K562 (cell line): ENCODE measurements at regions not wholly inside any gene's neighbourhood (a gene's known extent, or its start where the extent isn't known, plus 50 kb on each side); places are given as distances from the start of the nearest gene placed in this dataset.

ENCODE experiments used
- C11orf30 ChIP-seq: fragments of 450-650 bp; IDR thresholded peaks from 2 replicates; pipeline ENCODE4 v1.6.1; 2016; ENCODE audit warnings: low read depth, mild to moderate bottlenecking
- CEBPG ChIP-seq, 3 experiments: fragments of 200-800 bp in 1 of 3; sonication (Bioruptor generic) in 1 of 3; sonication (generic) in 1 of 3; formaldehyde crosslinking in 1 of 3; IDR thresholded peaks in 2 of 3; conservative IDR thresholded peaks in 1 of 3; 2 replicates each; pipeline versions ENCODE4 v1.6.1 to v1.8.0; 2016 to 2022; ENCODE audit warnings: missing compliant biosample characterization in 2 of 3, missing genetic modification characterization in 2 of 3, mild to moderate bottlenecking in 1 of 3, missing genetic modification reagents in 1 of 3
- MITF ChIP-seq: IDR thresholded peaks from 2 replicates; pipeline ENCODE4 v1.6.1; 2014; ENCODE audit warnings: antibody characterized with exemption
- U2AF1 ChIP-seq: fragments of 200-400 bp; formaldehyde crosslinking; optimal IDR thresholded peaks from 2 replicates; pipeline ENCODE3; 2017; ENCODE audit warnings: mild to moderate bottlenecking, low read depth, low read length, moderate library complexity
- ZNF518B ChIP-seq: fragments of 250-450 bp; sonication (Bioruptor Pico); IDR thresholded peaks from 2 replicates; pipeline ENCODE4 v1.5.0; 2021; ENCODE audit warnings: mild to moderate bottlenecking, moderate library complexity

- TF ChIP-seq CEBPG (CRISPR knock-in tag; IDR thresholded peaks at IDR 0.05) (no peak), CEBPG (tag; conservative IDR thresholded peaks at IDR 0.05 in 1 of 2, IDR thresholded peaks at IDR 0.05 in 1 of 2) (no peak), C11orf30 (no peak), ZNF518B (no peak), MITF (no peak), U2AF1 (no peak)
These were observed 838.5 kb upstream of the TMEM132C start (continued) for GRCh38 chr12:127428420-127428819.
